ENCODE measurements at regions not wholly inside any gene's neighbourhood (a gene's known extent, or its start where the extent isn't known, plus 50 kb on each side); places are given as distances from the start of the nearest gene placed in this dataset.

DNA sequence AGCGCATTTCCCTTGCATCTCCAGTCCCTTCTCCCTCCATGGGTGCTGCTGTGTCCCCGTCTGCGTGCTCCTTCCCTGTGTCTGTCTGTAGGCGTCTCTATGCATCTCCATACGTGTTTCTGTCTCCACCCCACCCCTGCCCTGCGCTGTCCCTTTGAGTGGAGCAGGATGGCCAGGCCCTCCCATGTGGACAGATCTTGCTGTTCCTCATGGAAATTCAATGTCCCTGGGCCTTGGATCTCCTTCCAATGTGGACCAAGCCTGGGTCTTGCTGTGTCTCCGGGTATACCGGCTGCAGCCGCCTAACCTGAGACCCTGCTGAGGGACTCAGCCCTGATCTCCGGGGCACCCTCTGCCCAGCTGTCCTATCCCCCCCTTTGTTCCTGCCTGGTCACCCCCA, 172.7 kb downstream of the BMP7 start:
- TF ChIP-seq CTCF (IDR thresholded peaks at IDR 0.05) = no peak
- TF ChIP-seq POLR2A (IDR thresholded peaks at IDR 0.05) = no peak
